Glutamatergic neuron (in vitro differentiated cells): ENCODE measurements at regions not wholly inside any gene's neighbourhood (a gene's known extent, or its start where the extent isn't known, plus 50 kb on each side); places are given as distances from the start of the nearest gene placed in this dataset.

Source experiments
- DNase-seq: peaks from one replicate; pipeline ENCODE4 v3.0.0; 2022
- H3K27ac Mint-ChIP-seq: one replicate; pipeline ENCODE4 v1.8.0; 2020; ENCODE audit warnings: mild to moderate bottlenecking, mixed read lengths, inconsistent platforms; ENCODE audit not compliant: unreplicated experiment
- H3K27me3 Mint-ChIP-seq: one replicate; pipeline ENCODE4 v1.8.0; 2020; ENCODE audit warnings: mild to moderate bottlenecking, moderate library complexity, mixed read lengths, inconsistent platforms; ENCODE audit not compliant: unreplicated experiment
- H3K36me3 Mint-ChIP-seq: one replicate; pipeline ENCODE4 v1.8.0; 2020; ENCODE audit warnings: mild to moderate bottlenecking, mixed read lengths, inconsistent platforms; ENCODE audit not compliant: unreplicated experiment
- H3K4me1 Mint-ChIP-seq: one replicate; pipeline ENCODE4 v1.8.0; 2020; ENCODE audit warnings: mild to moderate bottlenecking, low read depth, mixed read lengths, inconsistent platforms; ENCODE audit not compliant: unreplicated experiment
- H3K4me3 Mint-ChIP-seq: one replicate; pipeline ENCODE4 v1.8.0; 2020; ENCODE audit warnings: mild to moderate bottlenecking, mixed read lengths, inconsistent platforms; ENCODE audit not compliant: unreplicated experiment
- H3K9me3 Mint-ChIP-seq: one replicate; pipeline ENCODE4 v1.8.0; 2020; ENCODE audit warnings: mild to moderate bottlenecking, moderate library complexity, mixed read lengths, inconsistent platforms; ENCODE audit not compliant: unreplicated experiment
- CTCF ChIP-seq: fragments of 200-600 bp; sonication (generic); IDR thresholded peaks from one replicate; pipeline ENCODE4 v1.5.0; 2021; ENCODE audit not compliant: partially characterized antibody, unreplicated experiment

DNA sequence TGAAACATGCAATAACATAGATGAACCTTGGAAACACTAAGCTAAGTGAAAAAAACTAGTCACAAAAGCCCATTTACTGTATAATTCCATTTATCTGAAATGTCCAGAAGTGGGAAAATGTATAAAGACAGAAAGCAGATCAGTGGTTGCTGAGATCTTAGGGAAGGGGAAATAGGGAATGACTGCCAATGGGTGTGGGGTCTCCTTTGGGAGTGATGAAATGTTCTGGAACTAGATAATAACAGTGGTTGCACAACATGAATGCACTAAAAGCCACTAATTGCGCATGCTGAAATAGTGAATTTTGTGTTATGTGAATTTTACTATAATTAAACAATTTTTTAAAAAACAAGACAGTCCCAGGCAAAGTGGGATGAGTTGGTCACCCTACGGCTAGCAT lies 472.8 kb downstream of the CCDC171 start:
- Mint-ChIP-seq H3K27ac (no peak overlapping the region), H3K4me3 (no peak overlapping the region), H3K4me1 (no peaks in the 10 kb centered on the region), H3K36me3 (no peaks in the 10 kb centered on the region), H3K27me3 (peaks cover 3% of the 10 kb centered on the region), H3K9me3 (no peaks in the 10 kb centered on the region)
- no peak for TF ChIP-seq CTCF
- DNase-seq: no peak

DNA sequence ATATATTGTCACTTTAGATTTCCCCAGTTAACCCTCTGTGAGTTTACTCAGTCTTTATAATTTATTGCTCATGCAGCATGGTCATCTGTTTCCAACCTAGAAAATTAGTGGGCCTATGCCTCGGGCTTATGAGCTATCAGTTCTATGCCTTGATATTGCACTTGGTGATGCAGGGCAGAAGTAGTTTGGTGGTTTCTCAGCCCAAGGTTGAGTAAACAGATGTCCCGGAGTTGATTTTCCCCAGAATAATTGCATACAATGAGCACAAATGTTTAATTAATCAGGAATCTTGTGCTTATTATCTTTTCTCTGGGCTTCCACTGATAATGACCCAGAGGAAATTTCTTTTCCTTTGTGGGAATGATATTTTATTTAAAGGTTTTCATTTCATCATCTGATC lies 474.0 kb downstream of the CCDC171 start:
- DNase-seq: no peak
- Mint-ChIP-seq H3K4me1 (no peaks in the 10 kb centered on the region), H3K9me3 (no peaks in the 10 kb centered on the region), H3K27ac (no peak overlapping the region), H3K27me3 (peaks cover 3% of the 10 kb centered on the region), H3K4me3 (no peak overlapping the region), H3K36me3 (no peaks in the 10 kb centered on the region)
- no peak for TF ChIP-seq CTCF

DNA sequence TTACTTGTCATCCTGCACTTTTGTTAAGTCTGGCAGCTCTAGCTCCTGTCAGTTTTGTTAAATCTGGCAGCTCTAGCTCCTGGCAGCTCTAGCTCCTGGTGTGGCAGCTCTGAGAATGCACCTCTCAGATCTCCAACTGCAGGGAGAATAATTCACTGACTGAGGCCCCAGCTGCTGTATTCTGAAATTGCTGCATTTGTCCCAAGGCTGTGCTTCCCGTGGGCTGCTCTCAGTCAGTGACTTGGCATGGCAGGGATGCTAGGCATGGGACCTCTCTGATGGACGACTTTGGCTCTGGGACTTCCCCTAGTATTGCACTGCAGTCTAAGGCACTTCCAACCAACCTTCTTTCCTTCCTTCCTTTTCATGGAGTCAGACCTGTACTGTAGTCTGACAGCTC lies 475.7 kb downstream of the CCDC171 start:
- TF ChIP-seq CTCF: no peak
- no peaks in the 10 kb centered on the region for H3K4me1 Mint-ChIP-seq
- no peak overlapping the region for H3K4me3 Mint-ChIP-seq
- no peaks in the 10 kb centered on the region for H3K36me3 Mint-ChIP-seq
- H3K27ac Mint-ChIP-seq: no peak overlapping the region
- no peak for DNase-seq
- peaks cover 3% of the 10 kb centered on the region for H3K27me3 Mint-ChIP-seq
- H3K9me3 Mint-ChIP-seq: peaks cover 2% of the 10 kb centered on the region

DNA sequence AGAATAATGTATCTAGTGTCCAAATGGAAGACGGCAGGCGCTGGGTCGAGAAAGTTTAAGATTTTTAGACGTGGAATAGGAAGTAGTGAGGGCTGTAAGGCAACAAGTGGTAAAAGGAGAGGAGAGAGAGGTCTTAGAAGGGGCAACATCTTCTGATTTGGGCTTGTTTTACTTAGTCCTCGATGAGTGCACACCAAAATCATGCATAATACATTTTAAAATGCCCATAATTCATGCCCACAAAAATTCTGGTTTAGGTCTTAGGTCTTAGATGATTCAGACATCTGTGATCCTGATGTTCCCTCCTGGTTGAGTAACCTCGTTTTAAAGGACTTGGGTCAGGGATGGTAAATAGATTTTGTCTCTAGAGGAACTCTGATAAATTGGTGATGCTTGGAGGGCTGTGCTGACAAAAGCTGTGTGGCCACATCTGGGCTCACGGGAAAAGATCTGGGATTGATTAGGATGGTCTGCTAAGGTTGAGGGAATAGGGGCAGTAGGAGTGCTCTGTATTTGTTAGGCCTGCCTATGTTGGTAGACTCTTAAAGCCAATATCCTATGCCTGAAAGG lies 476.3 kb downstream of the CCDC171 start:
- Mint-ChIP-seq H3K36me3 (no peaks in the 10 kb centered on the region), H3K9me3 (peaks cover 2% of the 10 kb centered on the region), H3K27me3 (peaks cover 3% of the 10 kb centered on the region), H3K27ac (no peak overlapping the region), H3K4me1 (no peaks in the 10 kb centered on the region), H3K4me3 (no peak overlapping the region)
- TF ChIP-seq CTCF: no peak
- DNase-seq: no peak

DNA sequence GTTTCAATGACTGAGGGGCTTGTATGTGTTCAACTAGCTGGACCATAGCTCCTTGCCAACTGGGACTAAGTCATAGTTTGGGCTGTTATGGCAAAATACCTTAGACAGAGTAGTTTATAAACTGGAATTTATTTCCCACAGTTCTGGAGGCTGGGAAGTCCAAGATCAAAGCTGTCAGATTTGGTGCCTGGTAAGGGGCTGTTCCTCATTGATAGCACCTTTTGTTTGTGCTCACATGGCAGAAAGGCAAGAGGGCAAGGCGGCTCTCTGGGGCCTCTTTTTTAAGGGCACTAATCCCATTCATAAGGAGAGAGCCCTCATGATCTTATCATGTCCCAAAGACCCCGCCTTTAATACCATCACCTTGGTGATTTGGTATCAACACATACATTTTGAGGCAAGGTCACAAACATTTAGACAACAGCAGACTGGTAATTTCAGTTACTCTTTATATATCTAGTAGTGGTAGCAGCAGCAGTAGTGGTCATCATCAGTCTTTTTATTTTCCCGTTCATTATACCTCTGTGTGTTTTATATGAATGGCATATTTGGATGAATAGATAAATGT lies 477.0 kb downstream of the CCDC171 start:
- H3K27ac Mint-ChIP-seq: no peak overlapping the region
- no peak for TF ChIP-seq CTCF
- no peak for DNase-seq
- no peak overlapping the region for H3K4me3 Mint-ChIP-seq
- peaks cover 2% of the 10 kb centered on the region for H3K9me3 Mint-ChIP-seq
- peaks cover 3% of the 10 kb centered on the region for H3K27me3 Mint-ChIP-seq
- H3K4me1 Mint-ChIP-seq: no peaks in the 10 kb centered on the region
- H3K36me3 Mint-ChIP-seq: no peaks in the 10 kb centered on the region
